Progenitor cell of endocrine pancreas (in vitro differentiated cells): ENCODE measurements at regions not wholly inside any gene's neighbourhood (a gene's known extent, or its start where the extent isn't known, plus 50 kb on each side); places are given as distances from the start of the nearest gene placed in this dataset.

Source experiments
- DNase-seq: peaks from one replicate; pipeline ENCODE4 v3.0.0; 2021; ENCODE audit warnings: low spot score; ENCODE audit not compliant: unreplicated experiment
- H3K27ac Mint-ChIP-seq: 2 replicates; pipeline ENCODE4 v1.8.0; 2021; ENCODE audit warnings: mild to moderate bottlenecking, moderate library complexity, mixed read lengths
- H3K27me3 Mint-ChIP-seq: 2 replicates; pipeline ENCODE4 v1.8.0; 2021; ENCODE audit warnings: mixed read lengths
- H3K36me3 Mint-ChIP-seq: 2 replicates; pipeline ENCODE4 v1.8.0; 2022; ENCODE audit warnings: mixed read lengths; ENCODE audit not compliant: insufficient read depth
- H3K4me1 Mint-ChIP-seq: 2 replicates; pipeline ENCODE4 v1.8.0; 2021; ENCODE audit warnings: low read depth, mixed read lengths
- H3K4me3 Mint-ChIP-seq: 2 replicates; pipeline ENCODE4 v1.8.0; 2021; ENCODE audit warnings: low read depth, mild to moderate bottlenecking, moderate library complexity, mixed read lengths
- H3K9me3 Mint-ChIP-seq: 2 replicates; pipeline ENCODE4 v1.8.0; 2021; ENCODE audit warnings: low read depth, mixed read lengths
- TF ChIP-seq, protein P1 (sequence below): fragments of 200-600 bp; sonication (generic); IDR thresholded peaks from one replicate; pipeline ENCODE4 v1.5.0; 2021; ENCODE audit warnings: antibody characterized with exemption, mild to moderate bottlenecking; ENCODE audit not compliant: unreplicated experiment

DNA sequence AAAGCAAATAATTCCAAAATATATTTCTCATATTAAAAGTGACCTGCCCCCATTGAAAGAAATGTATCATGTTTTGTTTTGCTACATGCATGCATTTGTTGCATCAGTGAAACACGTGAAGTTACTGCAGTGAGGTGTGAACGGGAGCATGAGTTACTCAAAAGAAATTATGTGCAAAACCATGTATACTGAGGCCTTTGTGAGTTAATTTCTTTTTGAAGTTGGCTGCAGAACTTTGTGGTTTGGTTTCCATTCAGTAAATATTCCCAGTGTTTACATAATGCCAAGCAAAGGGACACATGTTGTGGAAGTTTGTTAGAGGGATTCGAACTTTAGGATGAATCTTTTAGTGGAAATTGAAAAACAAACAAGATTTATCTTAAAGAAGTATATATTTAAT is 619.4 kb upstream of the ADAMTS5 start:
- H3K27me3 Mint-ChIP-seq: no peaks in the 10 kb centered on the region
- H3K27ac Mint-ChIP-seq: no peak overlapping the region
- H3K9me3 Mint-ChIP-seq: peaks cover 3% of the 10 kb centered on the region
- TF ChIP-seq, protein P1, sequence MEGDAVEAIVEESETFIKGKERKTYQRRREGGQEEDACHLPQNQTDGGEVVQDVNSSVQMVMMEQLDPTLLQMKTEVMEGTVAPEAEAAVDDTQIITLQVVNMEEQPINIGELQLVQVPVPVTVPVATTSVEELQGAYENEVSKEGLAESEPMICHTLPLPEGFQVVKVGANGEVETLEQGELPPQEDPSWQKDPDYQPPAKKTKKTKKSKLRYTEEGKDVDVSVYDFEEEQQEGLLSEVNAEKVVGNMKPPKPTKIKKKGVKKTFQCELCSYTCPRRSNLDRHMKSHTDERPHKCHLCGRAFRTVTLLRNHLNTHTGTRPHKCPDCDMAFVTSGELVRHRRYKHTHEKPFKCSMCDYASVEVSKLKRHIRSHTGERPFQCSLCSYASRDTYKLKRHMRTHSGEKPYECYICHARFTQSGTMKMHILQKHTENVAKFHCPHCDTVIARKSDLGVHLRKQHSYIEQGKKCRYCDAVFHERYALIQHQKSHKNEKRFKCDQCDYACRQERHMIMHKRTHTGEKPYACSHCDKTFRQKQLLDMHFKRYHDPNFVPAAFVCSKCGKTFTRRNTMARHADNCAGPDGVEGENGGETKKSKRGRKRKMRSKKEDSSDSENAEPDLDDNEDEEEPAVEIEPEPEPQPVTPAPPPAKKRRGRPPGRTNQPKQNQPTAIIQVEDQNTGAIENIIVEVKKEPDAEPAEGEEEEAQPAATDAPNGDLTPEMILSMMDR: no peak
- DNase-seq: no peak
- no peaks in the 10 kb centered on the region for H3K36me3 Mint-ChIP-seq
- no peaks in the 10 kb centered on the region for H3K4me1 Mint-ChIP-seq
- H3K4me3 Mint-ChIP-seq: no peak overlapping the region

DNA sequence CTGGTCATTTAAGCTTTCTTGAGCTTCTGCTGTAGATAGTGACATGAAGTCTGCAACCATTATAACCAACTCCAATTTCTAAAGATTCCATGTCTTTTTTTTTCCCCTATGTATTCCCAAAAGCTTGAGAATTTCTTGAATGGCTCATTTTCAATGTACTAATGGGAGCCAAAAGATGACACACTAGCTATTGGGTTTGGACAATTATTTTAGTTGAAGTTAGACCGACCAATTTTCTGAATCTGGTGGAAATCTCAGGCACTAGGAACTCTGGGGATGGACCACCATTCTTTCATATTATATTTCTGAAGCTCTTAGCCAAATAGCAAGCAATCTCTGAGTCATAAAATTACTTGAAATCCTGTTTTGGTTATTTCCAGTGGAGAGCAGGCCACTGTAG is 617.4 kb upstream of the ADAMTS5 start:
- H3K4me3 Mint-ChIP-seq: no peak overlapping the region
- no peak for DNase-seq
- no peaks in the 10 kb centered on the region for H3K36me3 Mint-ChIP-seq
- no peaks in the 10 kb centered on the region for H3K27me3 Mint-ChIP-seq
- peak overlapping the region; percentile 76 for H3K27ac Mint-ChIP-seq
- H3K9me3 Mint-ChIP-seq: peaks cover 3% of the 10 kb centered on the region
- TF ChIP-seq, protein P1: no peak
- no peaks in the 10 kb centered on the region for H3K4me1 Mint-ChIP-seq

DNA sequence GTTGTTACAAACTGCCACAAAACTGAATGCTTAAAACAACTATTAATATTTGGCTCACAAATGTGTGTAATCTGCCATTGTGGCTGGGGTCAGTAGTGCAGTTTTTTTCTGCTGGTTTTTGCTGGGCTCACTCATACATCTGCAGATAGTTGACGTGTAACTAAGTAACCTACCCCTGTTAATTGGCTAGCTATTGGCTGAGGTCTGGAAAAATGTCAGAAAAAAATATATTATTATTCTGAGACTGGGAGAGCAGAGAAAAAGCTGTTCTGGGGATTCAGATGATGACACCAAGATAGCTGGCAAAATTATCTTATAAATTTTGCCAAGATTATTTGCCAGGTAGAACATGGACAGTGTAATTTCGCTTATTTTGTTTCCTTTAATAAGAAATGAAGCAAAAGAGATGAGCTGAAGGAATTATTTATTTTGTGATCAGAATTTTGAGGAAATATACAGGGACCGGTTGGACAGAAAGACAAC is 616.1 kb upstream of the ADAMTS5 start:
- H3K36me3 Mint-ChIP-seq: no peaks in the 10 kb centered on the region
- no peaks in the 10 kb centered on the region for H3K27me3 Mint-ChIP-seq
- no peak overlapping the region for H3K27ac Mint-ChIP-seq
- H3K9me3 Mint-ChIP-seq: peaks cover 3% of the 10 kb centered on the region
- TF ChIP-seq, protein P1: no peak
- no peak for DNase-seq
- H3K4me1 Mint-ChIP-seq: no peaks in the 10 kb centered on the region
- H3K4me3 Mint-ChIP-seq: no peak overlapping the region

DNA sequence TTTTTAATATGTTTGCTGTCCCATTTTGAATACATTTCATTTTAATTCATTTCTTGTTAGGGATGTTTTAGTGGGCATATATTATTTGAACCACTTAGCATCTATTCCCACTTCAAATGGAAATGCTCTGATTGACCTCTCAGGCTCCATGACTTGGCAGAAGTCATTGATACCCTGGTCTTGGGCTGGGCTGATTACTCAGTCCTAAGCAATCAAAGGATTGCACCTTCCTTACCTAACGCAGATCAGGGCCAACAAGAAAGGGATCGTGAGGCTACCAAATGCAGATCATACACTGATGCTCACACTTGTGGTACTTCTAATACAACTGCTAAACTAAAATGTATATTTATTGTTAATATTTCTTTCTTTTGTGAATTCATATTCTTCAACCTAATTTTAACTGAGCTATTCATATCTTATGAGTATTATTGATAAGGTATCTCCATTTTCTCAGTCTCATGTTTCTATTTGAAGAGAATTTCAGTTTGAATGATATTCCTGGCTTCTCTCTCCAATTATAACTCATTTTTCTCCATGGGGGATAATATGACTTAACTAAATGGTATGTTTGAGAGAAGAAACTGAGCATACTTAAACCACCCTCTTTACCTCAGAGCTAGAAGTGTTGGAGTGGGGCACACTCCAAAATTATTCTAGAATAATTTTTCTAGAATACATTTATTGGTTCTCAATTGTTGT is 615.5 kb upstream of the ADAMTS5 start:
- Mint-ChIP-seq H3K4me3 (no peak overlapping the region), H3K9me3 (peaks cover 3% of the 10 kb centered on the region), H3K4me1 (no peaks in the 10 kb centered on the region), H3K27ac (no peak overlapping the region), H3K27me3 (no peaks in the 10 kb centered on the region), H3K36me3 (no peaks in the 10 kb centered on the region)
- TF ChIP-seq, protein P1: no peak
- DNase-seq: no peak

DNA sequence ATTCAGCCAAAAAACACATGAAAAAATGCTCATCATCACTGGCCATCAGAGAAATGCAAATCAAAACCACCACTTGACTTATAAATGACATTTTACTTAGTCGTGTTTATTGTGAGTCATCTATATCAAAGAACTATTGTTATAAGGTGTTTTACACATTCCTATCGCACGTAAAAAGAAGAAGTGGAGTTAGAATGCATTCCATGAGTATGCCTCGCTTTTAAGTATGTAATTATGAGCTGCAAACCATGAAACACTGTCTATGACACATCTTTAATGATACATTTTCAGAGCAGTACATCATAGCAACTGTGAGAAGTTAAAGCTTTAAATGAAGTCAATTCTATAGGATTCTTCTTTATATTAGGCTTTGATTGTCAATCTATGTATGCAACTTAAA is 614.3 kb upstream of the ADAMTS5 start:
- DNase-seq: no peak
- Mint-ChIP-seq H3K9me3 (peaks cover 3% of the 10 kb centered on the region), H3K36me3 (no peaks in the 10 kb centered on the region), H3K27me3 (no peaks in the 10 kb centered on the region), H3K4me1 (no peaks in the 10 kb centered on the region), H3K27ac (no peak overlapping the region), H3K4me3 (no peak overlapping the region)
- TF ChIP-seq, protein P1: no peak
